ENCODE measurements at regions not wholly inside any gene's neighbourhood (a gene's known extent, or its start where the extent isn't known, plus 50 kb on each side); places are given as distances from the start of the nearest gene placed in this dataset.

DNA sequence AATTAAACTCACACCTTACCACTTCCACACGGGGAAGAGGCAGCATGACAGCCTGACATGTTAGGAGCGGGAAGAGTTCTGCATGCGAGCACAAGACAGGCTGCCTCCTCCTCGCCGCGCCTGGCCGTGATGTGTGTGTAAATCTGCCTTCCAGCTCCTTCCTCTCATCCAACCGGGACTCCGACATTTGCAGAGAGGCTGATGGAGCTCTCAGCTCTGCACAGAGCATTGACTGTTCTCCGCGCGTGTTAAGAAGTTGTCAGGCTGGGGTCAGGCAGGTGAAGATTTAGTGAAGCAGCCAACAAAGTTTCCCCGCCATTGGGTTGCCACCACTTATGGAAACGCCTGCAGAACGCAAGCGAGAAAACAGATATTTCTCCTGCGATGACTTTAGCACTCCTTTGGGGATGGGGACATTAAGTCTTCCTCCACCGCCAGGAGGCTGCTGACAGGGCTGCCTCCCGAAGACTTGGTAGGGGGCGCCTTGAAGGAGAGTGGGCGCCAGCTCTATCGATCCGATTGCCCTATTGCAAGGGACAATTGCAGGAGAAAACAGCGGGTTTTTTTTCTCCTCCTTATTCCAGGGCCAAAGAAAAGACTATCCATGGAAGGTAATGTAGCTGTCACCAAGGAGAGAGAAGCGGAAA, 213.9 kb upstream of the TSHZ3 start:
- TF ChIP-seq POLR2AphosphoS5 (IDR thresholded peaks at IDR 0.05) (no peak), CTCF (IDR thresholded peaks at IDR 0.05) (no peak)

Measured in upper lobe of left lung (tissue), 4 donors.